ENCODE measurements at regions not wholly inside any gene's neighbourhood (a gene's known extent, or its start where the extent isn't known, plus 50 kb on each side); places are given as distances from the start of the nearest gene placed in this dataset.
A peak's percentile ranks its signal among the peaks of the same experiment; 100 is the strongest.

DNA sequence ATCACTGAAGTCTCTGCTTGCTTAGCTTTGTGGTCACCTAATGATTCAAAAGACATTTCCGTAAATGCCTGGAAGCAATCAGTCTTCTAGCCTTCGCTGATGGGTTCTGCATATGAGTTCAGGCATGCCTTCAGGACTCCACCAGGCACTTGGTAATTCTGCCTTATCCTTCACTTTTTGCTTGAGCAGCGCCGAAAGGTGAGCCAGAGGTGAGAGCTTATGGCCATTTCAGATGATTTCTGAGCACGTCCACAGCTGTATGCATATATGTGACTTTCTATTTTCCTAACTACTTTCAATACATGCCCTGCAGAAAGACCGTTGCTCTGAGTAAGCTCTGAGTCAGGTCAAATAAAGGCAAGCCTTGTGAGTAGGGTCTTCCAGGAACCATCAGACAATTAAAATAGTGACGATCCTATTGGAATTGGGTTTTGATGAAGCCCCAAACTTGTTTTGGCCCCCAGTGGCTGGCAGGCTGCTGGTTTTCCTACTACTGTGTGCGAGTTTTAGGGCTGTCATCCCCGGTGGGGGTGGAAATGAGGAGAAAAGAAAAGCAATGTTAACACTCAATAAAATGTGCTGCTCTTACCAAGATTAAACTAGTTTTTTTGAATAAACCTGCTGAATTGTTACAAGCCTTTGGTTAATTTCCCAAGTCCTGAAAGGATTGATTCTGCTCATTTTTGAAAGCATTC, 154.4 kb upstream of the AKR1E2 start:
- Histone ChIP-seq H3K4me1 (ENCODE audit: control insufficient read depth, extremely low read depth, insufficient read depth, low read length) (peaks cover 50% of the 10 kb centered on the region), H3K4me3 (ENCODE audit: control insufficient read depth in 2 of 3, extremely low read depth in 1 of 3, insufficient read depth in 2 of 3, low read depth in 1 of 3, low read length in 3 of 3) (peak overlapping the region; percentile 28 to 71 (median 70)), H3K9ac (ENCODE audit: control insufficient read depth, extremely low read depth, insufficient read depth, low read length) (peak overlapping the region; percentile 91)

GRCh38 chr10:4670737-4671136, 155.3 kb upstream of the AKR1E2 start:
- Histone ChIP-seq H3K79me2 (ENCODE audit: control insufficient read depth, insufficient read depth, low read length) (peaks cover 34% of the 10 kb centered on the region), H3K9ac (ENCODE audit: control insufficient read depth, extremely low read depth, insufficient read depth, low read length) (peak overlapping the region; percentile 91), H2AFZ (ENCODE audit: control insufficient read depth, low read length) (no peak overlapping the region), H3K27me3 (ENCODE audit: control insufficient read depth, extremely low read depth, insufficient read depth, low read length) (no peaks in the 10 kb centered on the region), H3K4me1 (ENCODE audit: control insufficient read depth, extremely low read depth, insufficient read depth, low read length) (peaks cover 43% of the 10 kb centered on the region), H3K9me1 (ENCODE audit: control insufficient read depth, extremely low read depth, insufficient read depth, low read length) (no peaks in the 10 kb centered on the region), H3K4me2 (ENCODE audit: control insufficient read depth, extremely low read depth, insufficient read depth, low read depth, low read length) (peak overlapping the region; percentile 96), H4K20me1 (ENCODE audit: control insufficient read depth, extremely low read depth, insufficient read depth, low read length) (no peaks in the 10 kb centered on the region), H3K36me3 (ENCODE audit: control insufficient read depth in 2 of 2, extremely low read depth in 1 of 2, insufficient read depth in 2 of 2, low read length in 2 of 2) (no peaks in the 10 kb centered on the region), H3K4me3 (ENCODE audit: control insufficient read depth in 2 of 3, extremely low read depth in 1 of 3, insufficient read depth in 2 of 3, low read depth in 1 of 3, low read length in 3 of 3) (peak overlapping the region in 1 of 3 experiments; percentile 71), H3K27ac (ENCODE audit: control insufficient read depth, insufficient read depth, low read length) (peak overlapping the region; percentile 99), H3K9me3 (ENCODE audit: control insufficient read depth, low read depth, low read length) (no peaks in the 10 kb centered on the region)
- no peak for DNase-seq (ENCODE audit: low read depth, low spot score)
- FAIRE-seq: peak; percentile 88
- dilution Hi-C loops (cut with MboI; ENCODE audit: extremely low pct_ligation_motif_present, low sequenced_read_pairs): no loop called here
- no peak for TF ChIP-seq EZH2 (IDR thresholded peaks at IDR 0.05; ENCODE audit: low read length)
- TF ChIP-seq, protein P1, sequence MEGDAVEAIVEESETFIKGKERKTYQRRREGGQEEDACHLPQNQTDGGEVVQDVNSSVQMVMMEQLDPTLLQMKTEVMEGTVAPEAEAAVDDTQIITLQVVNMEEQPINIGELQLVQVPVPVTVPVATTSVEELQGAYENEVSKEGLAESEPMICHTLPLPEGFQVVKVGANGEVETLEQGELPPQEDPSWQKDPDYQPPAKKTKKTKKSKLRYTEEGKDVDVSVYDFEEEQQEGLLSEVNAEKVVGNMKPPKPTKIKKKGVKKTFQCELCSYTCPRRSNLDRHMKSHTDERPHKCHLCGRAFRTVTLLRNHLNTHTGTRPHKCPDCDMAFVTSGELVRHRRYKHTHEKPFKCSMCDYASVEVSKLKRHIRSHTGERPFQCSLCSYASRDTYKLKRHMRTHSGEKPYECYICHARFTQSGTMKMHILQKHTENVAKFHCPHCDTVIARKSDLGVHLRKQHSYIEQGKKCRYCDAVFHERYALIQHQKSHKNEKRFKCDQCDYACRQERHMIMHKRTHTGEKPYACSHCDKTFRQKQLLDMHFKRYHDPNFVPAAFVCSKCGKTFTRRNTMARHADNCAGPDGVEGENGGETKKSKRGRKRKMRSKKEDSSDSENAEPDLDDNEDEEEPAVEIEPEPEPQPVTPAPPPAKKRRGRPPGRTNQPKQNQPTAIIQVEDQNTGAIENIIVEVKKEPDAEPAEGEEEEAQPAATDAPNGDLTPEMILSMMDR (optimal IDR thresholded peaks at IDR 0.05 in 1 of 3, IDR thresholded peaks at IDR 0.05 in 1 of 3, conservative IDR thresholded peaks at IDR 0.05 in 1 of 3; ENCODE audit: extremely low read depth in 1 of 3, insufficient read depth in 2 of 3, low read length in 3 of 3): no peak

More for the DNA sequence above, 154.4 kb upstream of the AKR1E2 start:
- Histone ChIP-seq H3K27ac (ENCODE audit: control insufficient read depth, insufficient read depth, low read length) (peak overlapping the region; percentile 99), H3K36me3 (ENCODE audit: control insufficient read depth in 2 of 2, extremely low read depth in 1 of 2, insufficient read depth in 2 of 2, low read length in 2 of 2) (no peaks in the 10 kb centered on the region), H3K27me3 (ENCODE audit: control insufficient read depth, extremely low read depth, insufficient read depth, low read length) (no peaks in the 10 kb centered on the region), H4K20me1 (ENCODE audit: control insufficient read depth, extremely low read depth, insufficient read depth, low read length) (no peaks in the 10 kb centered on the region), H3K4me2 (ENCODE audit: control insufficient read depth, extremely low read depth, insufficient read depth, low read depth, low read length) (peak overlapping the region; percentile 96), H3K9me1 (ENCODE audit: control insufficient read depth, extremely low read depth, insufficient read depth, low read length) (no peaks in the 10 kb centered on the region), H3K9me3 (ENCODE audit: control insufficient read depth, low read depth, low read length) (no peaks in the 10 kb centered on the region), H3K79me2 (ENCODE audit: control insufficient read depth, insufficient read depth, low read length) (peaks cover 43% of the 10 kb centered on the region), H2AFZ (ENCODE audit: control insufficient read depth, low read length) (no peak overlapping the region)
- FAIRE-seq (peak; percentile 98), DNase-seq (ENCODE audit: low read depth, low spot score) (peak; percentile 68)
- dilution Hi-C loops (cut with MboI; ENCODE audit: extremely low pct_ligation_motif_present, low sequenced_read_pairs): no loop called here
- TF ChIP-seq EZH2 (IDR thresholded peaks at IDR 0.05; ENCODE audit: low read length): no peak
- TF ChIP-seq, protein P1 (optimal IDR thresholded peaks at IDR 0.05 in 1 of 3, IDR thresholded peaks at IDR 0.05 in 1 of 3, conservative IDR thresholded peaks at IDR 0.05 in 1 of 3; ENCODE audit: extremely low read depth in 1 of 3, insufficient read depth in 2 of 3, low read length in 3 of 3): no peak

Data from keratinocyte (primary cell).